ENCODE measurements at regions not wholly inside any gene's neighbourhood (a gene's known extent, or its start where the extent isn't known, plus 50 kb on each side); places are given as distances from the start of the nearest gene placed in this dataset.

- TF ChIP-seq CTCF (conservative IDR thresholded peaks at IDR 0.05) = no peak
- H3K27ac ChIP-seq = no peak overlapping the region
Measured at GRCh38 chr3:69499422-69499821, 113.5 kb upstream of the FRMD4B start.

- H3K27ac ChIP-seq = no peak overlapping the region
- no peak for TF ChIP-seq ZFX (IDR thresholded peaks at IDR 0.05)
Measured at GRCh38 chr3:69496856-69497255, 111.0 kb upstream of the FRMD4B start.

- TF ChIP-seq CTCF (conservative IDR thresholded peaks at IDR 0.05) = no peak
- no peak for TF ChIP-seq ZFX (IDR thresholded peaks at IDR 0.05)
- H3K27ac ChIP-seq = no peak overlapping the region
Measured at GRCh38 chr3:69494185-69494584, 108.3 kb upstream of the FRMD4B start.

GRCh38 chr3:69493157-69493556 is 107.3 kb upstream of the FRMD4B start:
- H3K27ac ChIP-seq = no peak overlapping the region
- no peak for TF ChIP-seq ZFX (IDR thresholded peaks at IDR 0.05)
- TF ChIP-seq CTCF (conservative IDR thresholded peaks at IDR 0.05) = no peak

- H3K27ac ChIP-seq = no peak overlapping the region
- TF ChIP-seq CTCF (conservative IDR thresholded peaks at IDR 0.05) (no peak), ZFX (IDR thresholded peaks at IDR 0.05) (no peak)
Measured at GRCh38 chr3:69491975-69492374, 106.1 kb upstream of the FRMD4B start.

GRCh38 chr3:69490971-69491370 is 105.1 kb upstream of the FRMD4B start:
- TF ChIP-seq CTCF (conservative IDR thresholded peaks at IDR 0.05) = no peak
- TF ChIP-seq ZFX (IDR thresholded peaks at IDR 0.05) = no peak
- no peak overlapping the region for H3K27ac ChIP-seq

- no peak for TF ChIP-seq CTCF (conservative IDR thresholded peaks at IDR 0.05)
- H3K27ac ChIP-seq = no peak overlapping the region
Measured at GRCh38 chr3:69490235-69490634, 104.3 kb upstream of the FRMD4B start.

GRCh38 chr3:69488026-69488425 is 102.1 kb upstream of the FRMD4B start:
- TF ChIP-seq ZFX (IDR thresholded peaks at IDR 0.05) = no peak
- no peak for TF ChIP-seq CTCF (conservative IDR thresholded peaks at IDR 0.05)
- H3K27ac ChIP-seq = no peak overlapping the region

Measured in C4-2B (cell line).